Inflammatory macrophage treated with lipopolysaccharide for 1 hour (primary cell): ENCODE measurements at regions not wholly inside any gene's neighbourhood (a gene's known extent, or its start where the extent isn't known, plus 50 kb on each side); places are given as distances from the start of the nearest gene placed in this dataset.
A peak's percentile ranks its signal among the peaks of the same experiment; 100 is the strongest.

Experiments used
- DNase-seq, 2 donors: peaks; one replicate each; pipeline ENCODE4 v3.0.0-alpha.2; 2020 to 2022

DNA sequence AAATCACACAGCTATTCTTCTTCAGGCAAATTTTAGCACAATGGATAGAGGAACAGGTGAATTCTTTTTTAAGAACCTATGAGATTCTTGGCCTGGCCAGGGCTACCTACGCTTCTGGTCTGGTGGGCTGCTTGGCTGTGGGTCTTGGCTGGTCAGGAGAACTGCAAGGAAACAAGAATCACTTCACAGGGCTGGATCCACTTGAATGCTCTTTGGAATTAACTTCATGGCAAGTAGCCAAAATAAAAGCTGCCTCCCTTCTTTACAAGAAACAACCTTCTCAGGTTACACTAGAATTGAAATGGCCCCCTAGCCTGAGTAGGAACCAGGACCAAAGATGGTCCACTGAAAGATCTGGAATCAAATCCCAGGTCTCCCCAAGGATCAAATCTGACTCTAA, 519.1 kb downstream of the IQCM start:
- DNase-seq, result no peak

DNA sequence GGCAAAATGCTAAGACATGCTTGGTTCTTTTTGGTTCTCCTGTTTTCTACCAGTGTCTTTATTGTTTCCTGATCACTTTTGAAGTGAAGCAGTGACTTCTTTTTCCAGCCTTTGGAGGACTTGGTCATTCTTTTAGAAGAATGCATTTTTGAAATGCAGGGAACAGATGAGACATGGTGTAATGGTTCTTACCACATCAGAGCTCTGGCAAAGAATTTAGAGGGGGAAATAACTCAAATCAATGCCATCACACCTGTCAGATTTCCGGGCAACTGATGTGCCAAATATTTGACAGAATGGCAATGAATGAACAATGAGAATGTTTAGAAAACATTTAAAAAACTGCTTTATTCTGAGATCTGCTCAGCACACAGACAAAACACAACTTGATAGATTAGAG, 519.6 kb downstream of the IQCM start:
- DNase-seq, result no peak

DNA sequence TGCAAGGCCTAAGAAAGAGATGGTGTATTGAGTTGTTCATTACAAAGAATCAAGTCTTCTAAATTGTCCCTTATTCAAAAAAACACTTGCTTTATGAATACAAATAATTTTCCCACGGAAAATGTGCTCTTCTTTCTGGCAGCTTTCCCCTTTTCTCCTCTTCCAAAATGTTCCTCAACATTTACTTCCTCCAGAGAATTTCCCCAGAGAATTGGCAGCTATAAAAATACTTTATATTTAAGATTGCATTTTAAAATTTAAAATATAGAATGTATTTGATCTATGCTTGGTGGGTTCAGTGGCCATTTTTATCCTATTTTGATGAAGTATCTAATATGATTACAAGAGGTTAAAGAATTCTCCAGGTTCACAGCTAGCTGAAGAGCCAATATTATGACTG, 521.0 kb downstream of the IQCM start:
- DNase-seq, result no peak

DNA sequence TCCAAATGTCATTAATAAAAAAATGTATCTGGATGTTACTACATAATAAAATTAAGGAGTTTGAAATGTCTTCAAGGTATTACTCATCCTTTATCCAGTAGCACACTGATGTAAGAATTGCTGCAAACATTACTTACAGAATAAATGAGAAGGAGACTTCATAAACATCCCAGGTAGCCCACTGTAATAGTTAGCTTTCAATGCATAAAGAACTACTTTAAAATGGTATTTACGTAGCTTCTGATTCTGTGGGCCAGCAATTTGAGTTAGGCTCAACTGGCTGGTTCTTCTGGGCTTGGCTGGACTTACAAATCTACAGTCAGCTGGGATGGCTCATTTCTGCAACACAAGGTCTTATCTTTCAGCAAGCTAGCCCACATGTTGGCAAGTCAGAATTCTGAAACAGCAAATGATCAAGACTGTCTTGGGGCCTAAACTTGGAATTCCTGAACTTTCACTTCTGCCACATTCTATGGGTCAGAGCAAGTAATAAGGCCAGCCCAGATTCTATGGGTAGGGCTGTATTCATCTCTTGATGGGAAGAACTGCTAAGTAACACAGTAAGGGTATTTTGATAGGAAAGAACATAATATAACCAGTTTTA, 522.5 kb downstream of the IQCM start:
- DNase-seq, result no peak

- no peak for DNase-seq
These were observed 523.1 kb downstream of the IQCM start for GRCh38 chr4:149292425-149293007.

DNA sequence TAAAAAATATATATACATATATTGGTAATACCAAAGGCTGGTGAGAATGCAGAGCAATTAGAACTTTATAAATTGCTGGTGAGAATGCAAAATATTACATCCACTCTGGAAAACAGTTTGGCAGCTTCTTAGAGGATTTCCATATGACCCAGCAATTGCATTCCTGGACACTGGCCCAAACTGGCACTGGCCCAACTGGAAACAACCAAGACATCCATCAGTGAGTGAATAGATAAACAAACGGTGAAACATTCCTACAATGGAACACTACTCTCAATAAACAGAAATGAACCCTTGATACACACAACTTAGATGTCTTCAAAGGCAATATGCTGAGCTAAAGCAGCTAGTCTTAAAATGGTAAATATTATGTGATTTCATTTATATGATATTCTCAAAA, 524.2 kb downstream of the IQCM start:
- no peak for DNase-seq

DNA sequence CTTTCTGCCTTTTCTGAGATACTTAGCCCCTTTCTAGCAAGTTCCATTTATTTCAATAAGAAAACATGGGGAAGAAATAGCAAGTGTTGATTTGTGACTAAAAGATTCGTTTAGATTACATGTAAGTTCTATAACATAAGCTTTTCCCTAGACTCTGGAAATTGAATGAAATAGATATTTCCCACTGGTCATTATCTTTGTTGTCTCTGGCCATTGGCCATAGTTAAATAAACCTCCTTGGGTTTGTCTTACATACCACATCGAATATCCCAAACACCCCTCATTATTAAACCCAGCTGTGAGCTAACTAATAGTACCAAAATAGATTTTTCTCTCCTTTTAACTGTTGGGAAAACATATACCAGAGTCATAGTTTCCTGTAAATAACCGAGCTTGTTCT, 534.8 kb downstream of the IQCM start:
- DNase-seq, result no peak

DNA sequence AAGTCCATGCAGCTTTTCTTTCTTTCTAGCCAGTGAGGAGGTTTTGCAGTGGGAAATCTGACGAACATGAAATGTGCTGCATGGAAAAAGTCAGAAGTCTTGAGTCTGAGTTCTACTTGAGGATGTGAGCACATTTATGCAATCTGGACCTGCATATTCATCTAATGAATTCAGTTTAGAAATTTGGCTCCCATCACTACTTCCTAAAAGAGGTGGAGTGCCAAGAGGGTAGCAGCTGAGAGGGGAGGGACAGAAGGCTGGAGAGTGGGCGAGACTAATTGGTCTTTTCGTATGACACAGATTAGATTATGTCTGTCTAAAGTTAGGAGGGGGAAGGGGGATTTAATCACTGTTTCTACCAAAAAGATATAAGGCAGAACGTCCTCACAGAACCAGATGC, 535.9 kb downstream of the IQCM start:
- no peak for DNase-seq

GRCh38 chr4:149279331-149279730, 536.3 kb downstream of the IQCM start:
- DNase-seq, result no peak

GRCh38 chr4:149277705-149278104, 537.9 kb downstream of the IQCM start:
- DNase-seq, result no peak

GRCh38 chr4:149269835-149270234, 545.8 kb downstream of the IQCM start:
- DNase-seq, result no peak

DNA sequence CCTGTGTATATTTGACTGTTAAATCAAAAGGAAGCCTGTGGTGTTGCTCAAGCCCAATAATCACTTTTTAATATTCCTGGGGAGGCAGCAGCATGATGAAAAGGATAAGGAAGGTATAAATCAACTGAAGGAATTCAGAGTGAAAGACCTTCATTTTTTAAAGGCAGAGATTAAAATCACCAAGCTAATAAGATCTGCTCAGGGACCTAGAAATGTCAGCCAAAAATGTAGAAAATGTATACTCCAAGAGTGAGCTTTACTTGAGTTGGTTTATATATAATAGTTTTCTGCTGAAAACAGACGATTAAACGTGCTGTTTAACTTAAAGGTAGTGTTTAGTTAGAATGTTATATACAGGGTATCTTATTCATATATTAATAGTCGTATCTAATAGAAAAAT, 549.3 kb downstream of the IQCM start:
- DNase-seq, result no peak

- DNase-seq, result no peak
These were observed 550.0 kb downstream of the IQCM start for GRCh38 chr4:149265645-149266044.

DNA sequence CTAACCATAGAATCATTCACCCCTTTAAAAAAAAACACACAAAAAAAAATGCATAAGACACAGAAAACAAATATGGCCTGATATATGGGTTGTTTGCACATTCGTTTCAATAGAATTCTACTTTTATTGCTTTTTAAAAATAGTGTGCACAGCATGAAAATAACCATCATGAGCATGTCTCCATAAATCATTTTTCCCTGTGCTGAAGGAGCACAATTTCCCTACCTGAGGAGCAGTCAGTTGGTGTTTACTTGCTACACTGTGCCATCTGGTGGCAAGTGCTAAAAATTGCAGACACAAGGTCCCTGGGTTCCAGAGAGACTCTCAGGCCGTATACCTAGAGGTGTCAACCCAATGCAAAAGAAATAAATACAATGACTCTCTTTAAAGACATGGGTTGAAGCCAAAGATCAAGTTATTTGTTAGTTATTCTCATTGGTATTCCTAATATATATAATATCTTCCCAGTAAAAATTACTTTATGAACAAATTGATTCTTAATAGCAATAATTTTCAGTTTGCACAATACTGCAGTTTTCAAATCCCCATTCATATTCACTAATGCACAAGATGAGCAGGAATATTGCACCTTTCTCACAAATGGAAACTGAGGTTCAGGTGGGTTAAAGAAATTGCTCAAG, 551.4 kb downstream of the IQCM start:
- peak in 1 of 2 donors; percentile 27 for DNase-seq

- DNase-seq, result no peak
These were observed 567.4 kb downstream of the IQCM start for GRCh38 chr4:149248191-149248764.

DNA sequence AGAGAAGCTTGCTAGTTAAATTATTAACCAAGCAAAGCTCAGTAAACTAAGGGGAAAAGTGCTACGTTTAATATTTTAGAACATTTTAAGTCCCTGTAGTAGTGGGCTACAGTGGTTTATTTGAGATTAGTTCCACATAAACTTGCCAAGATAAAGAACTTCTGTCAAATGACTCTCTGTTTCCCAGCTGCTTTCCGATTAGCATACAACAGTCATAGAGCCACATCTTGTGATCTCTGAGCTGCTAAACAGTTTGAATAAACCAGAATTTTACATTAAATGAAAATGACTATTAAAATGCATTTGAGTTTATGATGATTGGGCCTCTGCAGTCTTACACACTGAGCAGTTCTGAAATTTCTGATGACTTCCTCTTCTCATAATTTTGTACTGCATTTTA, 568.5 kb downstream of the IQCM start:
- DNase-seq, result no peak

DNA sequence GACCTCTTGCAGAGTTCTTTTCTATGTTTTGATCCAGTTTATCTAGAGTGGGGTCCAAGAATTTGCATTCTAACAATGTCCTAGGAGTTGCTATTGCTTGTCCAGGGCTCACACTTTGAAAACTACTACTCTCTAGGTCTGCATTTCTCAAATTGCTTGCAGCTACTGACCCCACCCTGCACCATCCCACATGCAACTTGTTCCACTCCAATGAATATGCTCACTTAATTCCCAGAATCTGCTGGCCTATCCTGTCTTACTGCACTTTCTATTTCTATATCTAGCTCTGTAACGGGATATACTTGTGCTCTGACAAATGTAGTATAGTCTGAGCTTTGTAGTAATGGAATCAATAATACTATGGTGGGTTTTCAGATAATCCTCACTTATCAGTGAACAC, 570.3 kb downstream of the IQCM start:
- DNase-seq, result no peak

GRCh38 chr4:149238097-149238496, 577.5 kb downstream of the IQCM start:
- DNase-seq, result no peak

GRCh38 chr4:149234798-149235197, 580.8 kb downstream of the IQCM start:
- no peak for DNase-seq

- DNase-seq, result no peak
These were observed 592.0 kb downstream of the IQCM start for GRCh38 chr4:149223659-149224058.

- no peak for DNase-seq
These were observed 597.0 kb downstream of the IQCM start for GRCh38 chr4:149218672-149219071.

GRCh38 chr4:149214301-149214700, 601.3 kb downstream of the IQCM start:
- DNase-seq, result no peak

DNA sequence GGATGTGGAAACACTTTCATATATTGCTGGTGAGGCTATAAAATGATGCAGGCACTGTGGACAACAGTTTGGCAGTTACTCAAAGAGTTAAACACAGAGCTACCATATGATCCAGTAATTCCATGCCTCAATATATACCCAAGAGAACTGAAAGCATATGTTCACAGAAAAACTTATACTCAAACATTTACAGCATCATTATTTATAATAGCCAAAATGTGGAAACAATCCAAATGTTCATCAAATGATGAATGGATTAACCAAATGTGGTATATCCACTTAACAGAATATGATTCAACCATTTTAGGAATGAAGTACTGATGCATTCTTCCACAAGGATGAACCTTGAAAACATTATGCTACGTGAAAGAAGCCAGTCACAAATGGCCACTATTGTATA, 603.8 kb downstream of the IQCM start:
- no peak for DNase-seq

DNA sequence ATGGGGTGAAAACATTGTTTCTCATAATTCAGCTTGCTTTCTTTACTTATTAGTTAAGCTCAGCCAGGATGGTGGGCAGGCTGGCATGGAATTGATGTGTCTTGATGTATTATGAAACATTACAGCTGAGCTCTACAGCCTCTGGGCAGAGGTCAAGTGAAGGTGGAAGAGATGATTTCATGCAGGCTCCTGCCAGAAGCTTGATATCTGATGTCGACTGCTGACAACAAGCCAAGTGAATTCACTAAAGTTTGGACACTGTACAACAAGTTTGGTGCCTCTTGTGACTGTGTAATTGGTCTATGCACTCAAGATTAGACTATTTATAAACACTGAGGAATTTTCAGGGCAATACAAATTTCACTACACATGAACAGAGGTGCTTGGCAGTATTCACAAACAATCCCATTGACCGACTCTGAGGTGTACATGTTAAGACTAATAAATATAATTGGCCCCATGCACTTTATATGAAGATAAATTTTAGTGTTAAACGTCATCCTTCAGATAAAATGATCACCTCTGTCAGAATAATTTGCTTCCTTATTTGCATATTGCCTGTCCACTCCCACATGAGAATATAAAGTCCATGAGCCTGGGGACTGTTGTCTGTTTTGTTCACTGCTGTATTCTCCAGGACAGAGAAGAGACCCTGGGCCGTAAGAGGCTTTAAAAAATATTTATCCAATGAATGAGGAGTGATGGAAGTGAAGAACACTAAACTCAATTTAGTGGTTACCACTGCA, 612.2 kb downstream of the IQCM start:
- DNase-seq, result no peak
